ENCODE measurements at regions not wholly inside any gene's neighbourhood (a gene's known extent, or its start where the extent isn't known, plus 50 kb on each side); places are given as distances from the start of the nearest gene placed in this dataset.

- Histone ChIP-seq H4K20me1 (ENCODE audit: insufficient read depth, low read length) (no peaks in the 10 kb centered on the region), H3K9me3 (replicated peaks in 1 of 2; ENCODE audit: control insufficient read depth in 1 of 2, insufficient read depth in 1 of 2, low read length in 2 of 2) (peaks cover 0 to 9% of the 10 kb centered on the region in 2 donors), H3K27ac (ENCODE audit: low read depth in 1 of 2, low read length in 2 of 2) (no peak overlapping the region), H3K4me3 (replicated peaks in 1 of 3; ENCODE audit: low read depth in 2 of 3, low read length in 3 of 3) (no peak overlapping the region), H3K27me3 (ENCODE audit: control insufficient read depth in 2 of 2, insufficient read depth in 2 of 2, low read length in 2 of 2) (no peaks in the 10 kb centered on the region), H3K79me2 (ENCODE audit: insufficient read depth, low read length) (no peaks in the 10 kb centered on the region), H3K36me3 (replicated peaks in 1 of 2; ENCODE audit: control insufficient read depth in 1 of 2, insufficient read depth in 2 of 2, low read length in 2 of 2) (no peaks in the 10 kb centered on the region), H2AFZ (ENCODE audit: insufficient read depth, low read depth, low read length, poor library complexity, severe bottlenecking) (no peak overlapping the region), H3K9ac (ENCODE audit: insufficient read depth, low read length, poor library complexity, severe bottlenecking) (no peak overlapping the region), H3K4me1 (ENCODE audit: control insufficient read depth in 1 of 2, insufficient read depth in 2 of 2, low read length in 2 of 2) (no peaks in the 10 kb centered on the region), H3K4me2 (replicated peaks; ENCODE audit: extremely low read depth, low read length, poor library complexity, severe bottlenecking) (no peak overlapping the region)
- Mint-ChIP-seq H3K27me3 (ENCODE audit: low read depth in 3 of 3) (no peaks in the 10 kb centered on the region), H3K27ac (no peak overlapping the region), H3K36me3 (no peaks in the 10 kb centered on the region), H3K4me3 (no peak overlapping the region), H3K9me3 (peaks cover 0 to 8% (median 5%) of the 10 kb centered on the region in 7 donors), H3K4me1 (no peaks in the 10 kb centered on the region)
- no CpG with 5 or more reads among the region's 1 CpG for WGBS (ENCODE audit: insufficient coverage)
- intact Hi-C loops (cut with micrococcal nuclease) = no loop called here
- TF ChIP-seq CTCF (IDR thresholded peaks at IDR 0.05) = no peak
- no peak for DNase-seq
These were observed 193.9 kb downstream of the OTOR start for GRCh38 chr20:16942051-16942450.

DNA sequence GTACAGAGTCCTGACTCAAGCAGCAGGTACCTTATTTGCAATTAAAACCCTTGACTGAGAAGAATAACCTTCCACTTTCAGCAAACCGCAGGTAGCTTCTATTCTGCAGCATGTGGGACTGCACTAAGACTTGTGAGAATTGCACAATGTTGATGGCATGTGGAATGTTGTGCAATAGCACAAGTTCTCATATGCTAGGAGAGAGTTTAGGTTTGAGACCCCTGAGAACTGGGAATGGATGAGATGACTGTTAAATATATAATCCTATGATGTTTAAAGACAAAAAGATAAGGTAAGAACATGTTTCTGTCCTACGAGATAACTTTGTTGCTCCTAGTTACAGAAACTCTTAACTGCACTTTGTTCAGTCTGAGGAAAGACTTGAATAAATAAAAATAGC, 194.6 kb downstream of the OTOR start:
- Histone ChIP-seq H3K4me1 (ENCODE audit: control insufficient read depth in 1 of 2, insufficient read depth in 2 of 2, low read length in 2 of 2) (no peaks in the 10 kb centered on the region), H3K27ac (ENCODE audit: low read depth in 1 of 2, low read length in 2 of 2) (no peak overlapping the region), H3K9me3 (replicated peaks in 1 of 2; ENCODE audit: control insufficient read depth in 1 of 2, insufficient read depth in 1 of 2, low read length in 2 of 2) (peaks cover 3 to 6% of the 10 kb centered on the region in 2 donors), H2AFZ (ENCODE audit: insufficient read depth, low read depth, low read length, poor library complexity, severe bottlenecking) (no peak overlapping the region), H3K36me3 (replicated peaks in 1 of 2; ENCODE audit: control insufficient read depth in 1 of 2, insufficient read depth in 2 of 2, low read length in 2 of 2) (no peaks in the 10 kb centered on the region), H3K79me2 (ENCODE audit: insufficient read depth, low read length) (no peaks in the 10 kb centered on the region), H3K4me3 (replicated peaks in 1 of 3; ENCODE audit: low read depth in 2 of 3, low read length in 3 of 3) (no peak overlapping the region), H4K20me1 (ENCODE audit: insufficient read depth, low read length) (no peaks in the 10 kb centered on the region), H3K4me2 (replicated peaks; ENCODE audit: extremely low read depth, low read length, poor library complexity, severe bottlenecking) (no peak overlapping the region), H3K27me3 (ENCODE audit: control insufficient read depth in 2 of 2, insufficient read depth in 2 of 2, low read length in 2 of 2) (no peaks in the 10 kb centered on the region), H3K9ac (ENCODE audit: insufficient read depth, low read length, poor library complexity, severe bottlenecking) (no peak overlapping the region)
- no peak for DNase-seq
- H3K27ac Mint-ChIP-seq = no peak overlapping the region
- H3K36me3 Mint-ChIP-seq = no peaks in the 10 kb centered on the region
- no peak overlapping the region for H3K4me3 Mint-ChIP-seq
- TF ChIP-seq CTCF (IDR thresholded peaks at IDR 0.05) = no peak
- no peaks in the 10 kb centered on the region for H3K4me1 Mint-ChIP-seq
- H3K27me3 Mint-ChIP-seq (ENCODE audit: low read depth in 3 of 3) = no peaks in the 10 kb centered on the region
- H3K9me3 Mint-ChIP-seq = peaks cover 0 to 8% (median 5%) of the 10 kb centered on the region in 7 donors
- intact Hi-C loops (cut with micrococcal nuclease) = no loop called here
- no CpG with 5 or more reads among the region's 2 CpGs for WGBS (ENCODE audit: insufficient coverage)

Data from CD14-positive monocyte (primary cell).